Naive thymus-derived CD4-positive, alpha-beta T cell (primary cell): ENCODE measurements at regions not wholly inside any gene's neighbourhood (a gene's known extent, or its start where the extent isn't known, plus 50 kb on each side); places are given as distances from the start of the nearest gene placed in this dataset.
A peak's percentile ranks its signal among the peaks of the same experiment; 100 is the strongest.

ENCODE experiments used
- ATAC-seq: fragments of 150-1000 bp; cut with Tn5 transposase; 2 replicates; pipeline ENCODE4 v1.10.0; 2021; ENCODE audit warnings: mild to moderate bottlenecking, moderate library complexity
- CTCF ChIA-PET: fragments of 350-600 bp; sonication (Branson Sonifier 250); formaldehyde crosslinking; loops from one replicate; lab custom pipeline; 2021; ENCODE audit warnings: antibody characterized with exemption; lab: Charles Lee
- POLR2A ChIA-PET: fragments of 350-600 bp; sonication (Branson Sonifier 250); formaldehyde crosslinking; loops from one replicate; lab custom pipeline; 2021; ENCODE audit warnings: antibody characterized with exemption, inconsistent platforms; lab: Charles Lee
- DNase-seq, 9 donors: peaks; one replicate each; pipeline versions ENCODE4 v3.0.0 to v3.0.0-alpha.2; 2020 to 2022; ENCODE audit warnings: mixed read lengths in 1 of 9
- H3K27ac ChIP-seq: one replicate; pipeline ENCODE4 v1.7.0; 2013; ENCODE audit warnings: mild to moderate bottlenecking, low read depth, low read length, moderate library complexity
- H3K27me3 ChIP-seq, 2 donors: one replicate each; pipeline ENCODE4 v1.7.0; 2013; ENCODE audit warnings: low read length in 2 of 2, mild to moderate bottlenecking in 2 of 2, moderate library complexity in 2 of 2; ENCODE audit not compliant: control insufficient read depth in 2 of 2, insufficient read depth in 2 of 2
- H3K36me3 ChIP-seq, 3 experiments: 1 replicate in 2 of 3; 2 replicates in 1 of 3; pipeline ENCODE4 v1.7.0; 2013; ENCODE audit warnings: low read length in 3 of 3, mild to moderate bottlenecking in 3 of 3, moderate library complexity in 1 of 3; ENCODE audit not compliant: insufficient read depth in 3 of 3, control insufficient read depth in 2 of 3
- H3K4me1 ChIP-seq, 2 donors: one replicate each; pipeline ENCODE4 v1.7.0; 2013; ENCODE audit warnings: low read length in 2 of 2, mild to moderate bottlenecking in 2 of 2, moderate library complexity in 1 of 2; ENCODE audit not compliant: control insufficient read depth in 2 of 2, insufficient read depth in 2 of 2
- H3K4me3 ChIP-seq: 2 replicates; pipeline ENCODE4 v1.7.0; 2013; ENCODE audit warnings: mild to moderate bottlenecking, low read length
- H3K9me3 ChIP-seq, 3 experiments: 1 replicate in 2 of 3; 2 replicates in 1 of 3; pipeline ENCODE4 v1.7.0; 2013; ENCODE audit warnings: low read length in 3 of 3; ENCODE audit not compliant: control insufficient read depth in 2 of 3
- H3K27ac Mint-ChIP-seq, 9 donors: one replicate each; pipeline ENCODE4 v1.8.0; 2020 to 2022; ENCODE audit warnings: mixed read lengths in 9 of 9, mild to moderate bottlenecking in 8 of 9, moderate library complexity in 5 of 9, inconsistent platforms in 2 of 9
- H3K27me3 Mint-ChIP-seq, 5 donors: one replicate each; pipeline ENCODE4 v1.8.0; 2021 to 2022; ENCODE audit warnings: mixed read lengths in 5 of 5, mild to moderate bottlenecking in 1 of 5
- H3K36me3 Mint-ChIP-seq, 5 donors: one replicate each; pipeline ENCODE4 v1.8.0; 2020 to 2022; ENCODE audit warnings: mixed read lengths in 5 of 5, mild to moderate bottlenecking in 3 of 5, inconsistent platforms in 1 of 5
- H3K4me1 Mint-ChIP-seq, 7 donors: one replicate each; pipeline ENCODE4 v1.8.0; 2020 to 2022; ENCODE audit warnings: mixed read lengths in 7 of 7, mild to moderate bottlenecking in 3 of 7, inconsistent platforms in 1 of 7
- H3K4me3 Mint-ChIP-seq, 10 donors: one replicate each; pipeline ENCODE4 v1.8.0; 2020 to 2022; ENCODE audit warnings: mild to moderate bottlenecking in 10 of 10, mixed read lengths in 10 of 10, moderate library complexity in 6 of 10, inconsistent platforms in 2 of 10
- H3K9me3 Mint-ChIP-seq, 11 donors: one replicate each; pipeline ENCODE4 v1.8.0; 2020 to 2022; ENCODE audit warnings: mixed read lengths in 11 of 11, mild to moderate bottlenecking in 4 of 11, inconsistent platforms in 1 of 11, moderate library complexity in 1 of 11
- intact Hi-C, 2 donors: fragments of 100-400 bp; cut with micrococcal nuclease; formaldehyde crosslinking; loops; one replicate each; pipeline ENCODE4 v1.15.1; 2023

DNA sequence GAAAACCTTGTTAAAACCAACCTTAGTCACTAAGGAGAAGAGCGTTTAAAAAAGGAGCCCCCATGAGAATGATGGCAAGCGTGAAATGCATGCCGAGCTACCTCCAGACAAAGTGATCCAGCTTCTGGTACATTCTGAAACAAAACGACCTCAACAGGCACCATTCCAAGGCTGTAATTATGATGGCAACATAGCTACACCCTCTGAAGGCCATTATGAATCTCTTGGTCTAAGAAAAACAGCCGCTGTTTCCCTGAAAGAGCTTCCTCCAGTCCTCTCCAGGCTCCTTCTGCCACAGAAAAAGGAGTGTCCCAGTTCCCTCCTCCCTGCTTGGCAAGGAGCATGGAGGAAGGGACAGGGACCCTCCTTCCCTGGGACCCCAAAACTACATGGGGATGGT is 50.0 kb upstream of the ABLIM1 start:
- Histone ChIP-seq H3K9me3 (no peaks in the 10 kb centered on the region), H3K27ac (no peak overlapping the region), H3K4me3 (no peak overlapping the region), H3K4me1 (no peaks in the 10 kb centered on the region), H3K27me3 (no peaks in the 10 kb centered on the region), H3K36me3 (no peaks in the 10 kb centered on the region)
- POLR2A ChIA-PET, result interaction anchor here (0.7 kb wide), 1 partner anchor 342 kb away, joined by 3 read pairs; no protein-coding TSS in a partner anchor
- no peaks in the 10 kb centered on the region for H3K4me1 Mint-ChIP-seq
- CTCF ChIA-PET, result no interaction called here
- H3K4me3 Mint-ChIP-seq, result no peak overlapping the region
- peaks cover 8 to 46% (median 28%) of the 10 kb centered on the region in 5 donors for H3K27me3 Mint-ChIP-seq
- H3K36me3 Mint-ChIP-seq, result no peaks in the 10 kb centered on the region
- ATAC-seq (no peak), DNase-seq (no peak)
- intact Hi-C loops, result loop anchor here in 1 of 2 donors (10.0 kb wide), 1 partner anchor 117 kb away; the partner anchor contains the start of gene FHIP2A
- no peak overlapping the region for H3K27ac Mint-ChIP-seq
- H3K9me3 Mint-ChIP-seq, result no peaks in the 10 kb centered on the region

DNA sequence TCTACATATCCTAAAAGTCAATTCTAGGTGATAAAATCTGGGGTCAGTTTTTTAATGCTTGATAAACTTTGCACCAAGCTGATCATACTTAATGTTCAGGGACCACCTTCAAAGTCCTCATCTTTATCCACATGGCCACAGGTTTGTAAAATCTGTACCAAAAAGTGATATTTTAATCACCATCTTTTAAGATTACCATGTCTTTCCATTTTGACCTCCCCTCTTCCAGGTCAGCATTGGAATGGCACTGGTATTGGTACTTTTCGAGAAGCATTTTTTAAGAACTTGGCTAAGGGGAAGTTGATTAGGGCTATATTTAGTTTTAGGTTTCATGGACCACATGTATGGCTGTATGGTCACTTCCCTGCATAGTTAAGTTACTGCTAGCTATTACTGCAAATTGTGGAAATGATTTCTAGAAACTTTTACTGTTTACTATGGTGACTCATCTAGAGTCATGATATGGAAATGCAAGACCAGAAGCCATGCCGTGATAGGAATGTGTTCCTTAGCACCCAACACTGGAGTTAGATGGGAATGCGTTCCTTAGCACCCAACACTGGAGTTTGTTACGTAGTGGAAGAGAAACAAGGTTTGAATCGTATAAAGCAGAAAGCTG is 50.8 kb upstream of the ABLIM1 start:
- CTCF ChIA-PET, result no interaction called here
- intact Hi-C loops, result loop anchor here in 1 of 2 donors (10.0 kb wide), 1 partner anchor 116 kb away; the partner anchor contains the start of gene FHIP2A
- no peaks in the 10 kb centered on the region for H3K36me3 Mint-ChIP-seq
- H3K4me3 Mint-ChIP-seq, result no peak overlapping the region
- no peak overlapping the region for H3K4me3 ChIP-seq
- no peaks in the 10 kb centered on the region for H3K36me3 ChIP-seq
- POLR2A ChIA-PET, result no interaction called here
- H3K4me1 Mint-ChIP-seq, result no peaks in the 10 kb centered on the region
- no peaks in the 10 kb centered on the region for H3K9me3 ChIP-seq
- DNase-seq (no peak), ATAC-seq (peak; percentile 63)
- H3K27ac Mint-ChIP-seq, result no peak overlapping the region
- no peaks in the 10 kb centered on the region for H3K9me3 Mint-ChIP-seq
- no peaks in the 10 kb centered on the region for H3K4me1 ChIP-seq
- H3K27me3 Mint-ChIP-seq, result peaks cover 14 to 50% (median 30%) of the 10 kb centered on the region in 5 donors
- no peak overlapping the region for H3K27ac ChIP-seq
- H3K27me3 ChIP-seq, result no peaks in the 10 kb centered on the region

DNA sequence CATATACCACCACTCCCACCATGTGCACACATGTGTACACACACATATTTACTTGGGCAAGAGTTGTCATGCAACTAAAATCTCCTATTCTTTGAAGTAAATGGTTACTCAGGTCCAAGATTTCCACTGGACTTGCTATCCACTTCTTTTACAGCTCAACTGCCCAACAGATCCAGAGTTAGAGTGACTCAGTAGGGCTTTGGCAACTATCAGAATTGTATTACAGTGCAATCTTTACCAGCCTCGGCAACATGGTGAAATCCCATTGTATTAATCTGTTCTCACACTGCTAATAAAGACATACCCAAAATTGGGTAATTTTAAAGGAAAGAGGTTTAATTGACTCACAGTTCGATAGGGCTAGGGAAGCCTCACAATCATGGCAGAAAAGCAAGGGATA is 51.9 kb upstream of the ABLIM1 start:
- ChIA-PET POLR2A (no interaction called here), CTCF (no interaction called here)
- Histone ChIP-seq H3K36me3 (no peaks in the 10 kb centered on the region), H3K4me3 (no peak overlapping the region), H3K27ac (no peak overlapping the region), H3K27me3 (no peaks in the 10 kb centered on the region), H3K4me1 (no peaks in the 10 kb centered on the region), H3K9me3 (no peaks in the 10 kb centered on the region)
- Mint-ChIP-seq H3K27ac (no peak overlapping the region), H3K4me1 (no peaks in the 10 kb centered on the region), H3K9me3 (no peaks in the 10 kb centered on the region), H3K27me3 (peaks cover 21 to 58% (median 36%) of the 10 kb centered on the region in 5 donors), H3K4me3 (no peak overlapping the region), H3K36me3 (no peaks in the 10 kb centered on the region)
- ATAC-seq, result no peak
- no peak for DNase-seq
- intact Hi-C loops, result loop anchor here in 1 of 2 donors (10.0 kb wide), 1 partner anchor 115 kb away; the partner anchor contains the start of gene FHIP2A

DNA sequence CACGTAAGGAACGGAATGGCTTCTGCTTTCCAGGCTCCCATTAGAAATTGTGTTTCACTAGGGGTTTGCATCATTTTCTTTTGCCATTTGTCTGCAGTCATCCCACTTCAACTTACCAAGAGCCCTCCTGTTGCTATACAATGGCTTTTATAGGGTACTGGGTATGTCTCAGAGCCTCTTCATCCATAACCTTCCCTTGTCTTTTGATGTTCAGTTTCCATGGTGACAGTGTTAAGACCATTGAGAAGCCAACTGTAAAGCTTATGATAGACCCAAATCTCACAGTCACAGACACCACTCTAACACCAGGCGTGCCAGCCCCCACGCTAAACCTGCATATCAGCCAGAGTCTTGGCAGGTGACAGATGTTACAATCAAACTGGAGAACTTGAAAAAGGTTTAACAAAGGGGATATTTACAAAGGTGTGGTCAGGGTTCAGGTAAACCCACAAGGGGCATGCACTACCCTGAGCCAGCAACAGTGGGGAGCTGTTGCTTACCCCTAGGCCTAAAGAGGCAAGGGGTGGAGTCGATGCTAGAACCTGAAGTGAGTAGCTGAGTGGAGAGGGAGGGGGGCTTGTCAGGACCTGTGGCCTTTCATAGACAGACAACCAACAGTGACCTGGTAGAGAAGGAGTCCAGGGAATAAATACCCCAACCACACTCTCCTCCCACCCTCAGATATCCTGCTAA is 53.2 kb upstream of the ABLIM1 start:
- H3K36me3 Mint-ChIP-seq, result no peaks in the 10 kb centered on the region
- DNase-seq, result no peak
- H3K4me3 ChIP-seq, result no peak overlapping the region
- intact Hi-C loops, result no loop called here
- H3K4me1 ChIP-seq, result no peaks in the 10 kb centered on the region
- H3K9me3 ChIP-seq, result no peaks in the 10 kb centered on the region
- H3K4me3 Mint-ChIP-seq, result no peak overlapping the region
- H3K27ac Mint-ChIP-seq, result no peak overlapping the region
- no peak overlapping the region for H3K27ac ChIP-seq
- CTCF ChIA-PET, result no interaction called here
- POLR2A ChIA-PET, result no interaction called here
- H3K36me3 ChIP-seq, result no peaks in the 10 kb centered on the region
- no peak for ATAC-seq
- H3K9me3 Mint-ChIP-seq, result no peaks in the 10 kb centered on the region
- H3K4me1 Mint-ChIP-seq, result no peaks in the 10 kb centered on the region
- no peaks in the 10 kb centered on the region for H3K27me3 ChIP-seq
- H3K27me3 Mint-ChIP-seq, result peaks cover 20 to 57% (median 42%) of the 10 kb centered on the region in 5 donors

DNA sequence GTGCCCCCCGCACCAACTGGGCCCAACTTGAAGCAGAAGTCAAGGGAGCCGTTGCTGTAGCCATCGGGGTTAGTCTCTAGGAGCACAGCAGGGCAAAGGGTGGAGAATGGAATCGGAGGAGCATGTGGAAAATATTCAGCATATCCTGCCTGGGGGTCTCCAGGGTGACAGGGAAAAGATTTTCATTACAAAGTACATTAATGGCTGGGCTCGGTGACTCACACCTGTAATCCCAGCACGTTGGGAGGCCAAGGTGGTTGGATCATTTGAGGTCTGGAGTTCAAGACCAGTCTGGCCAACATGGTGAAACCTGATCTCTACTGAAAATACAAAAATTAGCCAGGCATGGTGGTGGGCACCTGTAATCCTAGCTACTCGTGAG is 53.8 kb upstream of the ABLIM1 start:
- Mint-ChIP-seq H3K36me3 (no peaks in the 10 kb centered on the region), H3K27ac (no peak overlapping the region), H3K27me3 (peaks cover 20 to 56% (median 42%) of the 10 kb centered on the region in 5 donors), H3K9me3 (no peaks in the 10 kb centered on the region), H3K4me1 (no peaks in the 10 kb centered on the region), H3K4me3 (no peak overlapping the region)
- Histone ChIP-seq H3K4me3 (no peak overlapping the region), H3K27ac (no peak overlapping the region), H3K36me3 (no peaks in the 10 kb centered on the region), H3K4me1 (no peaks in the 10 kb centered on the region), H3K9me3 (no peaks in the 10 kb centered on the region), H3K27me3 (no peaks in the 10 kb centered on the region)
- POLR2A ChIA-PET, result no interaction called here
- DNase-seq (no peak), ATAC-seq (no peak)
- CTCF ChIA-PET, result no interaction called here
- intact Hi-C loops, result no loop called here

DNA sequence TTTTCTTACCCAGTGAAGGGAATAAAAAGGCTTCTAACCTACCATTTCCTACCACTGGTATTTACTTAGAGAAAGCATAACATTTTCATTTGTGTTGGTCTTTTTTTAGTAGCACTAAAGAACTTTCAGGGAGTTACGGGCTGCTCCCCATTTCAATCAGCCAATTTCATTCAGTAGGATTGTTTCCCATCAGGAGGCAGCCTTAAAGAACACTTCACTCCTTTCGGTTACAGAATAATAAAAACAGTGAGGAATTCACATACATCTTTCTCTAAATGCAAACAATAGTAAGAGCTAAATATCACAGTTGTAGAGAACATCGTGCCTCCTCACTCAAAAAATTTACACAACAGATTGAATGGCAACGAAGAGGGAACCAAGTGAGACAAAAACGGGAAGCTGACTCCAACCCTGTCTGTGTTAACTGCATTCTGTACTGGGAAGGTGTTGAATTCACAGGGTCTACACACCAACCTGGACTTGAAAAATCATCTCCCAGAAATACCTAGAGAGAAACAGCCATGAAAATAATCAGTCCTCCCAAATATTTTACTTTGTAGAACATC is 55.5 kb upstream of the ABLIM1 start:
- no peak overlapping the region for H3K4me3 Mint-ChIP-seq
- H3K27me3 ChIP-seq, result no peaks in the 10 kb centered on the region
- H3K36me3 ChIP-seq, result no peaks in the 10 kb centered on the region
- no peak overlapping the region for H3K4me3 ChIP-seq
- H3K27ac Mint-ChIP-seq, result no peak overlapping the region
- H3K27me3 Mint-ChIP-seq, result peaks cover 15 to 70% (median 42%) of the 10 kb centered on the region in 5 donors
- no peaks in the 10 kb centered on the region for H3K36me3 Mint-ChIP-seq
- ATAC-seq, result no peak
- no peaks in the 10 kb centered on the region for H3K9me3 ChIP-seq
- no peak for DNase-seq
- no peak overlapping the region for H3K27ac ChIP-seq
- intact Hi-C loops, result no loop called here
- H3K9me3 Mint-ChIP-seq, result no peaks in the 10 kb centered on the region
- ChIA-PET POLR2A (no interaction called here), CTCF (no interaction called here)
- H3K4me1 ChIP-seq, result no peaks in the 10 kb centered on the region
- peaks cover 0 to 1% (median 0%) of the 10 kb centered on the region in 7 donors for H3K4me1 Mint-ChIP-seq
